Central memory CD8-positive, alpha-beta T cell (primary cell): ENCODE measurements at regions not wholly inside any gene's neighbourhood (a gene's known extent, or its start where the extent isn't known, plus 50 kb on each side); places are given as distances from the start of the nearest gene placed in this dataset.
"Not testable (repeated sequence)": the region's sequence is repeated elsewhere in the genome, so short reads cannot be mapped to it uniquely, and the experiment has no call there.

ENCODE experiments used
- ATAC-seq: fragments of 150-1000 bp; cut with Tn5 transposase; replicated peaks from 2 replicates; pipeline ENCODE4 v1.10.0; 2022; ENCODE audit warnings: mild to moderate bottlenecking, moderate FRiP score, moderate number of reproducible peaks; ENCODE audit not compliant: poor library complexity, severe bottlenecking; ENCODE audit errors: extremely low read depth
- DNase-seq, 2 donors: peaks; one replicate each; pipeline ENCODE4 v3.0.0; 2021; ENCODE audit warnings: low spot score in 2 of 2
- H3K27ac Mint-ChIP-seq: one replicate; pipeline ENCODE4 v1.8.0; 2022; ENCODE audit warnings: low read depth, mild to moderate bottlenecking, moderate library complexity, mixed read lengths
- H3K27me3 Mint-ChIP-seq: one replicate; pipeline ENCODE4 v1.8.0; 2022; ENCODE audit warnings: mixed read lengths
- H3K36me3 Mint-ChIP-seq: one replicate; pipeline ENCODE4 v1.8.0; 2022; ENCODE audit warnings: mild to moderate bottlenecking, moderate library complexity, mixed read lengths; ENCODE audit not compliant: insufficient read depth
- H3K4me1 Mint-ChIP-seq: one replicate; pipeline ENCODE4 v1.8.0; 2022; ENCODE audit warnings: mixed read lengths
- H3K4me3 Mint-ChIP-seq: one replicate; pipeline ENCODE4 v1.8.0; 2022; ENCODE audit warnings: mild to moderate bottlenecking, moderate library complexity, mixed read lengths
- H3K9me3 Mint-ChIP-seq: one replicate; pipeline ENCODE4 v1.8.0; 2022; ENCODE audit warnings: mixed read lengths

- Mint-ChIP-seq H3K36me3 (no peaks in the 10 kb centered on the region), H3K4me3 (no peak overlapping the region), H3K4me1 (no peaks in the 10 kb centered on the region), H3K27ac (no peak overlapping the region), H3K9me3 (no peaks in the 10 kb centered on the region), H3K27me3 (peaks cover 64% of the 10 kb centered on the region)
- no peak for DNase-seq
- no peak for ATAC-seq
These were observed 216.9 kb upstream of the ADRA1D start for GRCh38 chr20:4465855-4466545.

GRCh38 chr20:4465212-4465611, 216.1 kb upstream of the ADRA1D start:
- H3K9me3 Mint-ChIP-seq, result no peaks in the 10 kb centered on the region
- no peaks in the 10 kb centered on the region for H3K4me1 Mint-ChIP-seq
- DNase-seq, result no peak
- H3K4me3 Mint-ChIP-seq, result no peak overlapping the region
- H3K36me3 Mint-ChIP-seq, result no peaks in the 10 kb centered on the region
- no peak overlapping the region for H3K27ac Mint-ChIP-seq
- ATAC-seq, result no peak
- peaks cover 62% of the 10 kb centered on the region for H3K27me3 Mint-ChIP-seq

GRCh38 chr20:4462801-4463200, 213.7 kb upstream of the ADRA1D start:
- H3K9me3 Mint-ChIP-seq, H3K36me3 Mint-ChIP-seq, DNase-seq, H3K4me1 Mint-ChIP-seq, ATAC-seq, H3K27ac Mint-ChIP-seq, H3K4me3 Mint-ChIP-seq: not testable (repeated sequence)
- H3K27me3 Mint-ChIP-seq, result peaks cover 42% of the 10 kb centered on the region

- Mint-ChIP-seq H3K27me3 (peaks cover 27% of the 10 kb centered on the region), H3K36me3 (no peaks in the 10 kb centered on the region), H3K27ac (no peak overlapping the region), H3K9me3 (peaks cover 5% of the 10 kb centered on the region), H3K4me1 (no peaks in the 10 kb centered on the region), H3K4me3 (no peak overlapping the region)
- ATAC-seq, result no peak
- no peak for DNase-seq
These were observed 210.0 kb upstream of the ADRA1D start for GRCh38 chr20:4459081-4459480.

- H3K4me3 Mint-ChIP-seq, result no peak overlapping the region
- DNase-seq (no peak), ATAC-seq (no peak)
- H3K36me3 Mint-ChIP-seq, result no peaks in the 10 kb centered on the region
- H3K9me3 Mint-ChIP-seq, result peaks cover 5% of the 10 kb centered on the region
- H3K27ac Mint-ChIP-seq, result no peak overlapping the region
- no peaks in the 10 kb centered on the region for H3K4me1 Mint-ChIP-seq
- H3K27me3 Mint-ChIP-seq, result peaks cover 28% of the 10 kb centered on the region
These were observed 208.8 kb upstream of the ADRA1D start for GRCh38 chr20:4457566-4458543.

GRCh38 chr20:4455996-4456395, 206.9 kb upstream of the ADRA1D start:
- Mint-ChIP-seq H3K36me3 (no peaks in the 10 kb centered on the region), H3K4me3 (no peak overlapping the region), H3K4me1 (no peaks in the 10 kb centered on the region), H3K27me3 (peaks cover 25% of the 10 kb centered on the region), H3K9me3 (peaks cover 5% of the 10 kb centered on the region), H3K27ac (no peak overlapping the region)
- DNase-seq (no peak), ATAC-seq (no peak)

GRCh38 chr20:4455301-4455701, 206.2 kb upstream of the ADRA1D start:
- ATAC-seq (no peak), DNase-seq (no peak)
- Mint-ChIP-seq H3K9me3 (peaks cover 5% of the 10 kb centered on the region), H3K27me3 (peaks cover 19% of the 10 kb centered on the region), H3K36me3 (no peaks in the 10 kb centered on the region), H3K4me1 (no peaks in the 10 kb centered on the region), H3K27ac (no peak overlapping the region), H3K4me3 (no peak overlapping the region)

- peaks cover 5% of the 10 kb centered on the region for H3K9me3 Mint-ChIP-seq
These were observed 205.0 kb upstream of the ADRA1D start for GRCh38 chr20:4454111-4454510.

GRCh38 chr20:4453359-4453758, 204.3 kb upstream of the ADRA1D start:
- ATAC-seq (no peak), DNase-seq (no peak)
- H3K27me3 Mint-ChIP-seq, result peaks cover 19% of the 10 kb centered on the region
- H3K27ac Mint-ChIP-seq, result no peak overlapping the region
- no peaks in the 10 kb centered on the region for H3K36me3 Mint-ChIP-seq
- H3K4me3 Mint-ChIP-seq, result no peak overlapping the region
- no peaks in the 10 kb centered on the region for H3K4me1 Mint-ChIP-seq
- no peaks in the 10 kb centered on the region for H3K9me3 Mint-ChIP-seq

More at GRCh38 chr20:4454111-4454510, 205.0 kb upstream of the ADRA1D start:
- Mint-ChIP-seq H3K4me1 (no peaks in the 10 kb centered on the region), H3K27me3 (peaks cover 19% of the 10 kb centered on the region), H3K27ac (no peak overlapping the region), H3K36me3 (no peaks in the 10 kb centered on the region), H3K4me3 (no peak overlapping the region)
- DNase-seq (no peak), ATAC-seq (no peak)

GRCh38 chr20:4451487-4452081, 202.5 kb upstream of the ADRA1D start:
- H3K4me3 Mint-ChIP-seq, result no peak overlapping the region
- no peak overlapping the region for H3K27ac Mint-ChIP-seq
- peaks cover 27% of the 10 kb centered on the region for H3K27me3 Mint-ChIP-seq
- H3K4me1 Mint-ChIP-seq, result no peaks in the 10 kb centered on the region
- no peak for DNase-seq
- H3K36me3 Mint-ChIP-seq, result no peaks in the 10 kb centered on the region
- no peaks in the 10 kb centered on the region for H3K9me3 Mint-ChIP-seq
- no peak for ATAC-seq

GRCh38 chr20:4449957-4450715, 201.0 kb upstream of the ADRA1D start:
- no peaks in the 10 kb centered on the region for H3K36me3 Mint-ChIP-seq
- DNase-seq (no peak), ATAC-seq (no peak)
- no peaks in the 10 kb centered on the region for H3K9me3 Mint-ChIP-seq
- no peak overlapping the region for H3K27ac Mint-ChIP-seq
- H3K27me3 Mint-ChIP-seq, result peaks cover 42% of the 10 kb centered on the region
- no peak overlapping the region for H3K4me3 Mint-ChIP-seq
- H3K4me1 Mint-ChIP-seq, result no peaks in the 10 kb centered on the region

GRCh38 chr20:4445784-4446183, 196.7 kb upstream of the ADRA1D start:
- DNase-seq (no peak), ATAC-seq (no peak)
- H3K4me1 Mint-ChIP-seq, result no peaks in the 10 kb centered on the region
- H3K27ac Mint-ChIP-seq, result no peak overlapping the region
- peaks cover 26% of the 10 kb centered on the region for H3K27me3 Mint-ChIP-seq
- H3K36me3 Mint-ChIP-seq, result no peaks in the 10 kb centered on the region
- no peaks in the 10 kb centered on the region for H3K9me3 Mint-ChIP-seq
- no peak overlapping the region for H3K4me3 Mint-ChIP-seq
